Globus pallidus (tissue), 1 donor: ENCODE measurements at regions not wholly inside any gene's neighbourhood (a gene's known extent, or its start where the extent isn't known, plus 50 kb on each side); places are given as distances from the start of the nearest gene placed in this dataset.
"Not testable (repeated sequence)": the region's sequence is repeated elsewhere in the genome, so short reads cannot be mapped to it uniquely, and the experiment has no call there.

ENCODE experiments used
- DNase-seq: peaks from one replicate; pipeline ENCODE4 v3.0.0-alpha.2; 2015; ENCODE audit warnings: low spot score

DNA sequence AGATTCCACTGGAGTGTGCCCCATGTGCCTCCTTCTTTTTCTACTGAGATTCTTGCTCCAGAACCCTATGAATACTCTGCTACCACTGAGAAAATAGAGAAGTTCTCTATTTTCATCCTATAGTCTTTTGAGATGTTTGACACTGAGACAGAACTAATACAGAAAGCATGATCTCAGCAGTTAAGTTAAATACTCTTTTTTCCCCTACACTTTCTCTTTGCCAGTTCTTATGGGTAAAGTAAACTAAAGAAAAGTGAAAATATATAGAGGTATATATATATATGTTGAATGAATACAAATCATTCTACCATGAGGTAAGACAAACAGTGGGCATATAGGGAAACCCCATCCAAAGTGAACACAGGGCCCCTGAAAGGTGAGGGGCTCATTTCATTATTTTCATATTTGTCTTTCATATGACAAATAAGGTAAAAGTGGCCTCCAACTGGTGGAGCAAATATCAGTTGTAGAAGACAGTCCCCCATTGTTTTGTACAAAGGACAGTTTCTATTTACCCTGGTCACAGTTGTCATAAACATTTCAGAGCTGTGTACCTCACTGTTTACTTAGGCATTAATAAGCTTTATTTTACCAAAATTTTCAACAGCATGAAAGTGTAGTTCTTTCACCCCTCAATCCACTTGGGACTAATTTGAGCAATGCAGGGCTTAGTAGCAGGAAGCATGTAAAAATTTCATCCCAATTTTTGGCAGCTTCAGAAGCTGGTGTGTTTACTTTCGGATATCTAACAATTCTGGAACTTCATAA is 188.3 kb upstream of the MARCKS start:
- DNase-seq: no peak

DNA sequence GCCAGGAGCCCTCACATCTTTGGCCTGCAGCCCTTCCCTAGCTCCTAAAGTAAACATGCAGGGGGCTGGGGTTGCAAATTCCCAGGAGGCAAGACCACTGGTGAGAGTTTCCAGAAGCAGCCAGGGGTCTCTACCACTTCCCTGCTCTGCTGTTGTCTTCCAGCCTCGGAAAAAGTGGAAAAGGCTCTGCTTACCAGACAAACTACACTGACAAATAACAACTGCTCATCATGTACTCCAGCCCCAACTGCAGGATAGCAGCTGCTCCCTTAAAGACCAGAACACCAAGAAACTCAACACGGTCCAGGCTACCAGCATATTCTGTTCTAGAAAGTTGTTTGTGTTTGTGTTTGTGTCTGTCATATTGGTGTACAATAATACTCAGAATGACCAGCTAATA is 187.5 kb upstream of the MARCKS start:
- DNase-seq: no peak

DNA sequence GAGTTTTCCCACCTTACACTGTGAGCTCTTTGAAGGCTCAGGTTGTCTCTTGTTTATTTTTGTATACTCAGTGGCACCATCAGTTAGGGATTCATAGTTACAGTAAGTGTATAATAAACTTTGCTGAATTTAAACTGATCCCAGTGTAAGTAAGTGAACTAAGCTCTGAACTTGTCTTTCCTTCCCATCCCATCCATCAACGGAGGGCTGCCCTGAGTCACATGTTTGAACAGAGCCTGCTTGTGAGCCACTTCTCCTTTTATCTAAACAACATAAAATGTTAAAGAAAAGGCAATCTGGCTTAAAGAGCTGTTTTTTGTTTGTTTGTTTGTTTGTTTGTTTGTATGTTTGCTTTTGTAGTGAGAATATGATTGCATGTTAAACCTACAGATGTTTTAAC is 185.7 kb upstream of the MARCKS start:
- DNase-seq: peak; percentile 25

DNA sequence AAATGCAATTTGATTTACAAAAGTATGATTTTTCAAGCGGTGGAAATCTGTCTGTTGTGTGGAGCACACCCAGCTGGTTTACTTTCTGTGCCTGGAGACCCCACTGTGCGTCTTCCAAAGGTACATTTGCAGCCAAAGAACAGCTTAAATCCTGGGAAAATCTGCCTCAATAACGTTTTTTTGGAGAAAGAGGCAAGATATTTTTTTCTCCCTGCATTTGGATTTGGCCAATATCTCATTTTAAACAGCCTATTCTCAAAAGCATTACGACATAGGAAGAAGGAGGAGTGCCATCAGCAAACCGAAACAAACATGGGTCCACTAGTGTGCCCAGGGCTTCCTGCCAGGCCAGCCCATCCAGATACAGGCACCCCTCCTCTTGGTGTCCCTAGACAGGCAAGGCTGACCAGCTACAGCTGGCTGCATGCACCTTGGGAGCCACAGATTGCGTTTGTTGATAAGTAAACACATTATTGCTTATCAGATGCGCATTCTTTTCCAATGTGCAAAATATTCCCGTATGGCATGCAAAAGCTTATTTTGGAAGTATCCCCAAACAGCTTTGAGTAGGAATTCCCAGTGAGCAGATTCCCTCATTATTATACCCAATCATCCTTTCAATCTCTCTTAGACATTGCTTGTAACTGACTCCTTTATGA is 184.5 kb upstream of the MARCKS start:
- peak; percentile 23 for DNase-seq

DNA sequence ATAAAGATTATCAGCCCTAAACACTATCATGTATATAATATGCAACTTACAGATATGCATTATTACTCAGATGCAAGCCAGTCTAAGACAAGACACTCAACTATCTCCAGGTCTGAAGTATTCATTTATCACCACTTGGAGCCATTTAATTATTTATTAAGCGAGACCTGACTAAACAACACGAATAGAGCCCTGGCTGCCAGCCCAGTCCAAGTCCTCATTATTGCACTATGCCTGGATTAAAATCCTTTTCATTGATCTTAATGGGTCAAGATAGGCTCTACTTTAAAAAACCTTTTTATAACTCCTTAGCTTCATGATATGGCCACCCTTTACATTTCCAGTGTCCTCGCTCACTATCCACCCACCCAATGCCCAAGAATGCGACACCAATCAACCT is 183.1 kb upstream of the MARCKS start:
- no peak for DNase-seq

DNA sequence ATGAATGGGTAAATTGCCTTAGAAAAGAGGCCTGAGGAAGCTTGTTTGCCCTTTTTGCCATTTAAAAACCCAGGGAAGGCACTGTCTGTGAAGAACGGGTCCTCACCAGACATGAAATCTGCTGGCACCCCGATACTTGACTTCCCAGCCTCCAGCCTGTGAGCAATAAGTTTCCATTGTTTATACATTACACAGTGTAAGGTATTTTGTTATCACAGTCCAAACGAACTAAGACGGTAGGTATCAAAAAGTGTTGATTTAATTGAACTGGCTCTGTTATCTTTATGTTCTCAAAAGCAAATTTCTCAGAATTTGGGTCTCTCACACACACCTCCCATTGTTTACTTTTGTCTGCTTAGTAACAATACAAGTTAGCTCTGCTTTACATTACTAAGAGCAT is 181.1 kb upstream of the MARCKS start:
- DNase-seq: no peak

DNA sequence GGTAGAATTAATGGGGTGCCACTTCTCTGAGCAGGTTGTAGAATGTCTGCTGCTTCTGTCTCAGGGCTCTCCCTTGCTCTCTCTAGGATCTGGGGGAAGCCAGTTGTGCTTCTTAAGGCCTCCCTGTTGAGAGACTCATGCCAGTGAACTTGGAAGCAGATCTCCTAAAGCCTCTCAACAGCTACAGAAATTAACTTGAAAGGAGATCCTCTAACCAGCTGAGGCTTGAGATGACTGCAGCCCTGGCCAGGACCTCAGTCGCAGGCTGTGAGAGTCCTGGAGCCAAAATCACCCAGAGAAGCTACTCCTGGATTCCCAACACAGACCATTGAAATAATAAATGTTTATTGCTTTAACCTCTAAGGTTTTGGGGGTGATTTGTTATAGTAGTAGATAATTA is 180.2 kb upstream of the MARCKS start:
- no peak for DNase-seq

DNA sequence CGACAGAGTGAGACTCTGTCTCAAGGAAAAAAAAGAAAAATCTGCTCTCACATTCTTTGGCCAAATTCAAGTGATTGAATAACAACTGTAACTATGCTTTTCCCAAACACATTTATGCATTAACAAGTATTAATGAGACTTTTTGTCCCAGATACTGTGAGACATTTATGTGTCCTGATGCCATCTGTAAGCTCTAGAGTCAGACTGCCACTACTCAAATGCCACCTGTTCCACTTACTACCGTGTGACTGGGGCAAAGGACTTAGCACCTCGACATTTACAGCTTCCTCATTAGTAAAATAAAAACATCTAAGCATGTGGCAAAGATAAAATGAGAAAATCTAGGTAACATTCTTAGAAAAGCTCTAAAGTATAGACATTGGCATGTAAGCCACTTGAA is 178.1 kb upstream of the MARCKS start:
- DNase-seq: no peak

DNA sequence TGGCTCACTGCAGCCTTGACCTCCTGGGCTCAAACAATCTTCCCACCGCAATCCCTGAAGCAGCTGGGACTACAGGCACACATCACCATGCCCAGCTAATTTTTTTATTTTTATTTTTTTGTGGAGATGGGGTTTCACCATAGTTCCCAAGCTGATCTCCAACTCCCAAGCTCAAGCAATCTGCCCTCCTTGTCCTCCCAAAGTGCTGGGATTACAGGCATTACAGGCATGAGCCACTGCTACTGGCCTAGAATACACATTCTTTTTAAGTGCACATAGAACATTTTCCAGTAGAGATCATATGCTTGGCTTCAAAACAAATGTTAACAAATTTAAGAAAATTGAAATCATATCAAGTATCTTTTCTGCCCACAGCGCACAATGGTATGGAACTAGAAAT is 176.8 kb upstream of the MARCKS start:
- DNase-seq: no peak

DNA sequence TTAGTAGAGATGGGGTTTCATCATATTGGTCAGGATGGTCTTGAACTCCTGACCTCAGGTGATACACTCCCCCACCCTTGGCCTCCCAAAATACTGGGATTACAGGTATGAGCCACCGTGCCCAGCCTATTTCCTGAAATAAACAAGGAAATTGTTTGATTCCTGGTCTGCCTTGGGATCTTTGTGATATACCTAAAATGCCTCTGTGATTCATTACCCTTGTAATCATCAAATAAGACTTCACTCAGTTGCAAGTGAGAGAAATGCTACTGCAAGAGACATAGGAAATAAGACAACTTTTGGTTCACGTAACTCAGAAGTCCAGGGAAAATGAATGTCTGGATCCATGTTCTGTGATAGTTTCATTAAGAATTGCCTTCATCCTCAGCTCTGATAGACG is 173.2 kb upstream of the MARCKS start:
- no peak for DNase-seq

DNA sequence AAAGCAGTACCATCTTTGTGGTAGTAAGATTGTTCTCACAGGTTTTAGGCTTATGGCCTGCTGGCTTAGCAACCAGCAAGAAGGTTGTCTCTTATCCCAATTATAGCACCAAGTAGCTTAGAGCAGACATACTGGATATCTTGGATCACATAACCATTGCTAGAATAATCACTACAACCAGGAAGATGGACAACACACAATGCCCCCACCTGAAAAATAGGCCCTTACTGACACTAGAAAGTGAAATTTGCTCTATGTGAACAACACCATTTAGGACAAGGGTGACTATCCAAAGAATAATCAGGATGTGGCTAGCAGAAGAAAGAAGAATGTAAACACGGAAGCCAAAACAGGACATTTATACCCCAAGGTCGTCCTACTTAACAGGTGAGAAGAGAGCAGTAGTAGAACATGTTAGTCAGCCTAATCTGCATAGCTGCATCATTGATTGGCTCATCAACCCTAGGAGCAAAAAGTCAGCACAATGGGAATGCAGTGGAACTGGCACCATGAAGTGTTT is 172.7 kb upstream of the MARCKS start:
- no peak for DNase-seq

DNA sequence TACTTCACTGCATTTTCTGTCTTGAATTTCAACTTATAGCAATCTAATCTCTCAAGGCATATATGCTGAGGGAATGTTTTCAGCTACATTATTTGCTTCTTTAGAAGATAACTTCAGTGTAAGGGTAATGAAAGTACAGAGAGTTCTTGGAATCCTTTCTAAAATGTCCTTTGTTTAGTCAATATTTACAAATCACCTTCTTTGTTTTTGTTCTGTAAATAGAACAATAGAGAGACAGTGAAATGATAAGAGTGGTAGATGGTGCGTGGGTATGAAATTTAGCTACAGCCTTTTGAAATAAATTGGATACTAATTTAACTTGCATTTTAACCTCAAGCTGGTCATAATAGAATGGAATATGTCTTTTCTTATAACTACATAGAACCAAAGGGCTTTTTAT is 171.1 kb upstream of the MARCKS start:
- no peak for DNase-seq

DNA sequence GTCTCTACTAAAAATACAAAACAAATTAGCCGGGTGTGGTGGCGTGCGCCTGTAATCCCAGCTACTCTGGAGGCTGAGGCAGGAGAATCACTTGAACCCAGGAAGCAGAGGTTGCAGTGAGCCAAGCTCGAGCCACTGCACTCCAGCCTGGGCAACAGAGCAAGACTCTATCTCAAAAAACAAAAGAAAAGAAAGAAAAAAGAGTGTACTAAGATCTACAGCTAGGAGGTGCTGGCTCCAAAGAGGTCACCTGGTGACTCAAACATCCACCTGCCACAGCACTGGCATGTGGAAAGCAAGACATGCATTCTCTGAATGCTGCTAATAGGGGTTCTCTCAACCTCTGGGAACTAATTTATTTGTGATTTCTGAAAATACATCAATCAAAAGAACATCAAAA is 167.5 kb upstream of the MARCKS start:
- not testable (repeated sequence) for DNase-seq

DNA sequence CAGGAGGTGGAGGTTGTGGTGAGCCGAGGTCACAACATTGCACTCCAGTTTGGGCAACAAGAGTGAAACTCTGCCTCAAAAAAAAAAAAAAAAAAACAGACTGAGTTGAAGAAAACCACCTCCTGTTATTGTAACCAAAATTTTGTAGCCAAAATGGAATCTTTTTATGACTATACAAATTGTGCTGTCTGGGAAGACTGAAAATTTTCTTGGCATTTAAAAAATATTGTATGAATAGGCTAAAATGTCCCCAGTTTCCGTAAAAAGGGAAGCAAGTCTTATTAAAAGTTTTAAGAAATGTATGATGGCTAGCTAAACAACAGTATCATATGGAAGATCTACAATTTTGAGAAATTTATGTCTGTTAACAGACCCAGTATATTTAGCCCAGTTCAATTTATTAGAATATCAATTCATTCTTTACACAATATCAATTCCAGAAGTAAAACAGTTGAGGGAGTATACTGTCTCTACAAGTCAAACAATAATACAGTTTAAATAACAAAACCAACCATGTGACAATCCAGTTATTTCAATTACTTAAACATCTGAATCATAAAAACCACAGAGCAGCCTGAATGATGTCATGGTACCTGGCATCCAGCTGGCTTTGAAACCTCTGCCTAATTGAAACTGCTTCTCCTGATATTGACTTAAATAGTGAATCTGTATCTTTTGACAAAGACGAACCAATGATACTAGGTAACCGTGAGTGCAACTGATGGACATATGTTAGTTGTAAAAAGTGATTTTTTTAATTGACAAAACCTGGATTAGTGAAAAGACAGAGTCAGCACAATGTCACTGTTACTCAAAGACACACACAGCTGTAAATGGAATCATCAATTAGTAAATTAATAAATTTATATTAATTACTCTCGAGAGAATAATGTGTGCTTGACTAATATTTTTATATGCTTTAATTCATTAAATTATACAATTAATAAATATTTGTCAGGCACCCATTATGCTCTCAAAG is 166.6 kb upstream of the MARCKS start:
- no peak for DNase-seq

DNA sequence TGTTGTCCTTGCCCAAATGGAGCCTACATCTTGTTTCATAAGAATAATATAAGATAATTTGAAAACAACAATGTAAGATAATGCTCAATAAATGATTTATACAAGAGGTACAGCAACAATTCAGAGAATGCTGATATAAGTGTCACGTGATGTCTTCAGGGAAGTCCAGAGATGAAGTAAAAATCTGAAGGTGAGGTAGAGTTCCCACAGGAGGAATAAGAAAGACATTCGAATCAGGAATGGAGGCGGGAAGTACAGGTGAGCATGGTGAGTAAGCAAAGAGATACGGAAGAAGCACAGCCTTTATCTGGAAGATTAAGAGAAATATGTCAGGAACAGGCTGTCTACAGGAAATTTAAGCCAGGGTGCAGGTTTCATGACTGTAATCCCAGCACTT is 165.9 kb upstream of the MARCKS start:
- no peak for DNase-seq

DNA sequence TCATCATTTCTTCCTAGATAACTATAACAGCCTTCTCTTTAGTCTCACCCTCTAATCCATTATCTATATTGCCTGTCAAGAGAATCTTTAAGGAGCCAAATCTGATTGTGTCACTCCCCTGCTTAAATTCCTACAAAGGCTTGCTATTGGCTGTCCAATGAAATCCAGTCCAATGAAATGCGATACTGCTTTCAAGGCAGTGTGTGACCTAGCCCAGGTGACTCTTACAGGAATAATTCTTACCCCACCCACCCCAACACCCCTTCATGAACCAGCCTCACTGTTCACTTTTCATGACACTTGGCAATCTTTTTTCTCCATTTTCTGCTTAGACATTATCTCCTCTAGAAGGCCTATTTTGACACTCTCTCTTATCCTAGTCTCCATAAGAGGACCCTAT is 163.3 kb upstream of the MARCKS start:
- no peak for DNase-seq

DNA sequence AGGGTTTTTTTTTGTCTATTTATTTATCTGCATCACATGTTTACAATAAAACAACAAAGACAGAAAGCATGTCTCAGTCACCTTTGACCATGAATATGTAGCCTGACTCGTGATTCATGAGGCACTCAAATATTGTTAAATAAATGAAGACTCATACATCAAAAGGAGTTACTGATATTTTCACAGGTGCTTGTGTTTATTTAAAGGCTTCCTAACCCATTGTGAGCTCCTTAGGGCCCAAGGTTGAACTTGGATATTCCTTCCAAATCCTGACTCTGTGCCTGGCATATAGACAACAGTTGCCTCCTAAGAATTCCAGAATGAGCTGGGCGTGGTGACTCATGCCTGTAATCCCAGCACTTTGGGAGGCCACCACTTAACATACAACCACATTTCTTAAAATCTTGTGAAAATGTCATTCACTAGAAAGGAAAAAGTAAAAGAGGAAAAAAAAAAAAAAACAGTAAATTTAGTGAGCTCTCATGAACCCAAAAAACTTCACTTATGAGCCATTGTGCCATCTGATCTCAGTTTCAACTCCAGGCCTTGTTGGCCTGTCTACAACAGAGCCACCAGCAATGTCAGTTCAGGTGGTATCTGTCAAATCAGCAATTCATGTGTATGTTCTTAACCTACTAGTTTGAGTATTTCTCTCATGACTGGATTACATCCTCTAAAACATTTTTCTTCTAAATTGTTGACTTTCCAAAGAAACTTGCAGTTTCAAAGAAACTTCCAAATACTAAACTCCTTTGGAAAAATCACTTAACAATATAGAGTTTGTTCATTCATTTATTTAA is 162.7 kb upstream of the MARCKS start:
- DNase-seq: no peak

DNA sequence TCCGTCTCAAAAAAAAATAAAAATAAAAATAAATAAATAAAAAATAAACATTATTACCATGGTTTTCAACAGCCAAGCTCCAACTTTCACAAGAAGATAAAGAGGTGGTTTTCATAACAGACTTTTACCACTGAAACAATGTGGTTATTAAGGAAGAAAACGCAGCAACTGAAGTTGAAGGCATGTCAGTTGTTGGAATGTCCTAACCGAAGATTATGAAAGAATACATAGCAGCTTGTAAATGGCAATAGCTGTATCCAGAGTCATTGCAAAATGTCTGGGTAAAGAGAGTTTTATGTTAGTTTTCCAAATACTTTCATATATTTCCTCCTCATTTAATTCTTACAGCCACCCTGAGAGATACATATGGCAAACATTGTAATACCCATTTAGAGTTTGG is 161.6 kb upstream of the MARCKS start:
- DNase-seq: no peak

DNA sequence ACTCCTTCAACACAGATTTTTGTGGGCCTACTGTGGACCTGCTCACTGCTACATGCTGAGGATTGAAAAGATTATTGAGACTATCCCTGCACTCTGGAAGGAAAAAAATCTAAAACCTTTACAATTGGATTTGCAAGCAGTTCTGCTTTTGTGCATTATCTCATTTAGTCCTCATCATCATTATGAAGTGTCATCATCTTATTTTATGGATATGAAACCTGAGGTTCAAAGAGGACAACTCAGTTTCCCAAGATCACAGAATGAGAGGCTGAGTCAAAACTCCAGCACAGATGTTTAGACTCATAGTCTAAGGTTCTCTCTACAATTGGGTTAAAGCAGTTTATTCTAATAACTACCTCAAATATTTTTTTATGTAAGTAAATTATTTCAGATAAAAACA is 160.2 kb upstream of the MARCKS start:
- DNase-seq: no peak

DNA sequence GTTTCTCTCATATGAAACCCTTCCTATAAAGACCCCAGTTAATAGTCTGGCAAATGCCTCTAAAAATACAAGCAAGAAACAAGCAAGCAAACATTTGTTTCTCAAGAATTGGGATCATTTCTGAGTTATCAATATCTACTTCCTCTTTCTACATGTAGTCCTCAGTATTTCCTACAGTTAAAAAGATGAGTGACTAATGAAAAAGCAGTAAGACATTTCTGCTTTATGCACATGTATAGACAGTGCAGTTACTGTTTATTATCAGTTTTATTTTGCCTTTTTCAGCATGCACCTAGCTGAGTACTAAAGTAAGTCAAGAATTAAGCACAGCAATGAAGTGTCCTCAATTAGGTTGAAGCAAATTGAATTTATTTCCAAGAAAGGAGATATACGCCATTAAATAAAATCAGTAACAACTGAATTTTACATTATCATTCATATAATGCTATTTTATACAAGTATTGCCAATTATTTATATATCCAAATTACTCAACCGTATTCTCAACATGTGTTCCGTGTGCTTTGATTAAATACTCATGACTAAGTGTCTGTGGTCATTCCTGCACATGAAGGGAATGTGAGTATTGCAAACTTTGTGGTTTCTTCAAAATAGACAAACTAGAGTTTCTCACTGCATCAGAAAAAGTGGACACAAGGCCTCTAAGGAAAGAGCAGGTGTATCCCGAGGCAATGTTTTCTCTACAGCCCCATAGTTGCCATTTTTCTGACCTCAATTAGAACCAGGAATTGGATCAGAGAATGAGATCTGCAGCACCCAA is 159.3 kb upstream of the MARCKS start:
- no peak for DNase-seq

DNA sequence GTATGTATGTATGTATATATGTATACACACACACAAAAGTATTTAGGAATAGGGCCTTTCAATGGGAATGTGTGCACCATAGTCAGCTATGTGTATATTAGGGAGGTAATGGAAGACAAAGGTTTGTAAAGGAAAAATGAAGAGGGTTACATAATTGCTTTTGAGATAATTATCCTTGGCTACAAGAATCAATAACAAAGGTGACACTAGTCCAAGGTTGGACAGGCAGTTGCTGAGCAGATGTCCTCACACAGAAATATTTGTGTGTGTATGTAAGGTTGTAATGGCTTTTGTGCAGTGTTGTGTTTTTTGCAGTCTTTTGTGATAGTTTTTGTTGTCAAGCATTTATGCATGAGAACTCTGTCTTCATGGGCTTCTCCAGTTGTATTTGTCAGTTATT is 157.9 kb upstream of the MARCKS start:
- no peak for DNase-seq
